Neuron (in vitro differentiated cells): ENCODE measurements at regions not wholly inside any gene's neighbourhood (a gene's known extent, or its start where the extent isn't known, plus 50 kb on each side); places are given as distances from the start of the nearest gene placed in this dataset.
"Not testable (repeated sequence)": the region's sequence is repeated elsewhere in the genome, so short reads cannot be mapped to it uniquely, and the experiment has no call there.

Source experiments
- H2AFZ ChIP-seq: one replicate; pipeline ENCODE4 v1.6.1; 2013; ENCODE audit warnings: low read depth, mild to moderate bottlenecking, inconsistent platforms, low read length, moderate library complexity
- H3K27me3 ChIP-seq: one replicate; pipeline ENCODE4 v1.6.1; 2013; ENCODE audit warnings: low read length; ENCODE audit not compliant: insufficient read depth
- H3K36me3 ChIP-seq: one replicate; pipeline ENCODE4 v1.6.1; 2013; ENCODE audit warnings: low read length; ENCODE audit not compliant: insufficient read depth
- H3K4me1 ChIP-seq: one replicate; pipeline ENCODE4 v1.6.1; 2013; ENCODE audit warnings: low read length; ENCODE audit not compliant: insufficient read depth
- H3K4me3 ChIP-seq: 2 replicates; pipeline ENCODE4 v1.5.1; 2013; ENCODE audit warnings: mild to moderate bottlenecking, low read length, moderate library complexity
- H3K9me3 ChIP-seq: one replicate; pipeline ENCODE4 v1.6.1; 2013; ENCODE audit warnings: low read length

DNA sequence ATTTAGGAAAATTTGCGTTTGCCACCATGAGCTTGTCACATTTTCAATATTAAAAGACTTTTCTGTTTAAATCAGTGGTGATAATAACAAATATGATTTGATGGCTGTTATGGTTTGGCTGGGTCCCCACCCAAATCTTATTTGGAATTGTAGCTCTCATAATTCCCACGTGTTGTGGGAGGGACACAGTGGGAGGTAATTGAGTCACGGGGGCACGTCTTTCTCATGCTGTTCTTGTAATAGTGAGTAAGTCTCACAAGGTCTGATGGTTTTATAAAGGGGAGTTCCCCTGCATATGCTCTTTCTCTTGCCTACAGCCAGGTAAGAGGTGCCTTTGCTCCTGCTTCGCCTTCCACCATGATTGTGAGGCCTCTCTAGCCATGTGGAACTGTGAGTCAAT is 83.4 kb upstream of the RGPD4 start:
- H3K4me3 ChIP-seq, result no peak overlapping the region
- no peaks in the 10 kb centered on the region for H3K36me3 ChIP-seq
- H2AFZ ChIP-seq, result no peak overlapping the region
- no peaks in the 10 kb centered on the region for H3K4me1 ChIP-seq
- no peaks in the 10 kb centered on the region for H3K27me3 ChIP-seq
- H3K9me3 ChIP-seq, result no peaks in the 10 kb centered on the region

DNA sequence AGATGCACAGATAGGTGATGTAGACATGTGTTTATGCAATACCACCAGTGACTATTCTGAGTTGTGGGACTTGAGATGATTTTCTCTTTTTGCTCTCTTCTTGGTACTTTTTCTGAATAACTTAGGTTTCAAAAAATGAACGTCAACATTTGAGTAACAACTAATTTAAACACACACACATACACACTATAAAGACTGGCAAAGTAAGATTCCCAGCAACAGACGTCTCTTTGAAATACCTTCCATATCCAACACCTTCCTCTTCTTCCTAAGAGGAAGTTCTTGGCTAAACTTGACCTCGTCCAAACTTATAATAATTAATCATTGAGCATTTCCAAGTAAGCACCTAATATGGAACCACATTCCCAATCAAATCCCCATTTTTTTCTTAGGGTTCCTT is 81.6 kb upstream of the RGPD4 start:
- no peaks in the 10 kb centered on the region for H3K4me1 ChIP-seq
- no peak overlapping the region for H3K4me3 ChIP-seq
- no peaks in the 10 kb centered on the region for H3K36me3 ChIP-seq
- H3K9me3 ChIP-seq, result no peaks in the 10 kb centered on the region
- no peak overlapping the region for H2AFZ ChIP-seq
- no peaks in the 10 kb centered on the region for H3K27me3 ChIP-seq

DNA sequence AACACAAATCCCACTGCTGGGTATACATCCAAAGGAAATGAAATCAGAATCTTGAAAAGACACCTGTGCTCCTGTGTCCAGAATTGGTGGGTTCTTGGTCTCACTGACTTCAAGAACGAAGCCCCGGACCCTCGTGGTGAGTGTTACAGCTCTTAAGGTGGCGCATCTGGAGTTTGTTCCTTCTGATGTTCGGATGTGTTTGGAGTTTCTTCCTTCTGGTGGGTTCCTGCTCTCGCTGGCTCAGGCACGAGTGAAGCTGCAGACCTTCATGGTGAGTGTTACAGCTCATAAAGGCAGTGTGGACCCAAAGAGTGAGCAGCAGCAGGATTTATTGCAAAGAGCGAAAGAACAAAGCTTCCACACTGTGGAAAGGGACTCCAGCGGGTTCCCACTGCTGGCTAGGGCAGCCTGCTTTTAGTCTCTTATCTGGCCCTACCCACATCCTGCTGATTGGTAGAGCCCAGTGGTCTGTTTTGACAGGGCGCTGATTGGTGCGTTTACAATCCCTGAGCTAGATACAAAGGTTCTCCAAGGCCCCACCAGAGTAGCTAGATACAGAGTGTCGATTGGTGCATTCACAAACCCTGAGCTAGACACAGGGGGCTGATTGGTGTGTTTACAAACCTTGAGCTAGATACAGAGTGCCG is 80.0 kb upstream of the RGPD4 start:
- not testable (repeated sequence) for H2AFZ ChIP-seq, H3K9me3 ChIP-seq, H3K27me3 ChIP-seq, H3K36me3 ChIP-seq, H3K4me3 ChIP-seq, H3K4me1 ChIP-seq

DNA sequence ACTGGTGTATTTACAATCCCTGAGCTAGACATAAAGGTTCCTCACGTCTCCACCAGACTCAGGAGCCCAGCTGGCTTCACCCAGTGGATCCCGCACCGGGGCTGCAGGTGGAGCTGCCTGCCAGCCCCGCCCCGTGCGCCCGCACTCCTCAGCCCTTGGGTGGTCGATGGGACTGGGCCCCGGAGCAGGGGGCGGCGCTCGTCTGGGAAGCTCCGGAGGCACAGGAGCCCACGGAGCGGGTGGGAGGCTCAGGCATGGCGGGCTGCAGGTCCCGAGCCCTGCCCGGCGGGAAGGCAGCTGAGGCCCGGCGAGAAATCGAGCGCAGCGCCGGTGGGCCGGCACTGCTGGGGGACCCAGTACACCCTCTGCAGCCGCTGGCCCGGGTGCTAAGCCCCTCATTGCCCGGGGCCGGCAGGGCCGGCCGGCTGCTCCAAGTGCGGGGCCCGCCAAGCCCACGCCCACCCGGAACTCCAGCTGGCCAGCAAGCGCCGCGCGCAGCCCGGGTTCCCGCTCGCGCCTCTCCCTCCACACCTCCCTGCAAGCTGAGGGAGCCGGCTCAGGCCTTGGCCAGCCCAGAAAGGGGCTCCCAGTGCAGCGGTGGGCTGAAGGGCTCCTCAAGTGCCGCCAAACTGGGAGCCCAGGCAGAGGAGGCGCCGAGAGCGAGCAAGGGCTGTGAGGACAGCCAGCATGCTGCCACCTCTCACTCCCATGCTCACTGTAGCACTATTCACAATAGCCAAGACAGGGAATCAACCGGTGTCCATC is 79.3 kb upstream of the RGPD4 start:
- H3K9me3 ChIP-seq, H3K4me3 ChIP-seq, H3K27me3 ChIP-seq, H3K4me1 ChIP-seq, H3K36me3 ChIP-seq, H2AFZ ChIP-seq: not testable (repeated sequence)

DNA sequence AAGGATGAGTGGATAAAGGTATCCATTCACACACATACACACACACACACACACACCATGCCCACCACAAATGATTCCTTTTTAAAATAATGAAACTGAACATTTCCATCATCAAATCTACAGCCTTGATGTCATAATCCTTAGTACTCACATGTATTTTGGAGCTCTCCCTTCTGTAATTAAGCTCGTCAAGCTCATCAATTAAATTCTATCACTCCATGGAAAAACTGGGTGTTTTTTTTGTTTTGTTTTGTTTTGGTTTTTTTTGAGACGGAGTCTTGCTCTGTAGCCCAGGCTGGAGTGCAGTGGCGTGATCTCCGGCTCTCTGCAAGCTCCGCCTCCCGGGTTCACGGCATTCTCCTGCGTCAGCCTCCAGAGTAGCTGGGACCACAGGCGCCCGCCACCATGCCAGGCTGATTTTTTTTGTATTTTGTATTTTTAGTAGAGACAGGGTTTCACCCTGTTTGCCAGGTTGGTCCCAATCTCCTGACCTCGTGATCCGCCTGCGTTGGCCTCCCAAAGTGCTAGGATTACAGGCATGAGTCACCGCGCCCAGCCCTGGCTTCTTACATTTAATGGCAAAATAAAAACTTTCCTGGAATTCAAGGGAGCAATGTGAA is 78.6 kb upstream of the RGPD4 start:
- Histone ChIP-seq H3K36me3 (no peaks in the 10 kb centered on the region), H3K9me3 (no peaks in the 10 kb centered on the region), H2AFZ (no peak overlapping the region), H3K4me1 (no peaks in the 10 kb centered on the region), H3K27me3 (no peaks in the 10 kb centered on the region), H3K4me3 (no peak overlapping the region)

DNA sequence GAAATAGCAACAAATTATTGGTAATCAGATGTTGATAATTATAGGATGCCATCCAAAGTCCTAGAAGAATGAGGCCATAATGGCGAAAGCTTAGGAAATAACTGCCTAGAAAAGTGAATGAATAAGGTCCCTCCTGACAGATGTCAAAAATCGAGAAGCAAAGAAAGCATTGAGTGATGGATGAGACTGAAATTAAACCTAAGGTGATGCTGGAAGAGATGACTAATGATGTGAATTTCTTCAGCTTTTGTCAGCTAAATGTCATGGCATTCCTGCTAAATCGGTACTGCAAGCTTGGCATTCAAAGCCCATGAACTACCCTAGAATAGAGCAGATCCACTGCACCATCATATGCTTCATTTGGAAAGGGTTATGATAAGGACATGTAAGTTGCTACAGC is 74.8 kb upstream of the RGPD4 start:
- H2AFZ ChIP-seq, result no peak overlapping the region
- no peak overlapping the region for H3K4me3 ChIP-seq
- H3K36me3 ChIP-seq, result no peaks in the 10 kb centered on the region
- no peaks in the 10 kb centered on the region for H3K4me1 ChIP-seq
- no peaks in the 10 kb centered on the region for H3K27me3 ChIP-seq
- no peaks in the 10 kb centered on the region for H3K9me3 ChIP-seq

DNA sequence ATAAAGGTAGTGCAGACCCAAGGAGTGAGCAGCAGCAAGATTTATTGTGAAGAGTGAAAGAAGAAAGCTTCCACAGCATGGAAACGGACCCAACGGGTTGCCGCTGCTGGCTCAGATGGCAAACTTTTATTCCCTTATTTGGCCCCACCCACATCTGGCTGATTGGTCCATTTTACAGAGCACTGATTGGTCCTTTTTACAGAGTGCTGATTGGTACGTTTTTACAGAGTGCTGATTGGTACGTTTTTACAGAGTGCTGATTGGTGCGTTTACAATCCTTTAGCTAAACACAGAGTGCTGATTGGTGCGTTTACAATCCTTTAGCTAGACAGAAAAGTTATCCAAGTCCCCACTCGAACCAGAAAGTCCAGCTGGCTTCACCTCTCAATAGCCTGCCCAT is 72.9 kb upstream of the RGPD4 start:
- not testable (repeated sequence) for H3K9me3 ChIP-seq, H2AFZ ChIP-seq, H3K4me3 ChIP-seq, H3K4me1 ChIP-seq, H3K27me3 ChIP-seq, H3K36me3 ChIP-seq

DNA sequence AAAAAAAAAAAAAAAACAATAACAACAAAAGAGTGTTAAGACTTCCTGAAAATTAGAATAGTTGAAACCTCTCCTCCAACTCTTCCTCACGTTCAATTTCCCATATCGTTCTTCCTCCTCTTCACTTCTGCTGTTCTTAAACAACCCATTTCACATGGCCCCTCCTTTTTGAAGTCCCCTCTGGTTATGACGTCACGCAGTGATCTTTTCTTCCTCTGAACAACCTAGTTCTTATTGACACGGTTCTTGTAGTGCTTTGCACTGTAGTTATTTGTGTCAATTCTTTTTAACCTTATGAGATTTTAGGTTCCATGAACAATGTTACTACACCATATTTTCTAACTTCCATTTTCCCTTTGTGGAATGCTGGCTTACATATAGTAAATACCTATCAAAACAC is 69.5 kb upstream of the RGPD4 start:
- Histone ChIP-seq H3K4me3 (no peak overlapping the region), H2AFZ (no peak overlapping the region), H3K4me1 (no peaks in the 10 kb centered on the region), H3K36me3 (no peaks in the 10 kb centered on the region), H3K9me3 (no peaks in the 10 kb centered on the region), H3K27me3 (no peaks in the 10 kb centered on the region)

DNA sequence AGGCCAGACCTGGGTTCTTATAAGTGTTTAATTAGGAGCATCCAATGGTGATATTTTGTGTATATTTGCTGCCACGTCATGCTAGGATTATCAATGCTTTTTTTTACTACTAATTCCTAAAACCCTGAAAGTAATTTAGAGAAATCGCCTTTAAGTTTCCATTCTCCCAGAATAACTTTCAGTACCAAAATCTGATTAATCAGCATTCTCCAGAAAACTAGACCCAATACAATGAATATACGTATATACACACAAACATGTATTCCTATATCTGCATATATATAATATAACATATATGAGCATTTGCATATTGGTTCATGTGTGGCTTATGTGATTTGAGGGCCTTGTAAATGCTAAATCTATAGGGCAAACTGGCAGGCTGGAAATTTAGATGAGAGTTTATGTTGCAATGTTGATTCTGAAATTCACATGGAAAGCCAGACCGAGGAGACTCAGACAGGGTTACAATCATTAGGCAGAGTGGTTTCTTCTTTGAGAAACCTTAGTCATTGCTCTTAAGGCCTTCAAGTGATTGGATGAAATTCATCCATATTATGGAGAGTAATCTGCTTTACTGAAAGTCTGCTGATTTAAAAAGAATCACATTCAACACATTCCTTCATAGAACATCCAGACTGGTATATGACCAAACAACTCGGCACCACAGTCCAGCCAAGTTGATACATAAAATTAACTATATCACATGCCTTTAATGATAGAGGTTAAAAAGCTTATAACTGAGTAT is 65.9 kb upstream of the RGPD4 start:
- H3K36me3 ChIP-seq, result no peaks in the 10 kb centered on the region
- no peaks in the 10 kb centered on the region for H3K9me3 ChIP-seq
- no peaks in the 10 kb centered on the region for H3K4me1 ChIP-seq
- H3K27me3 ChIP-seq, result no peaks in the 10 kb centered on the region
- H3K4me3 ChIP-seq, result no peak overlapping the region
- H2AFZ ChIP-seq, result no peak overlapping the region

DNA sequence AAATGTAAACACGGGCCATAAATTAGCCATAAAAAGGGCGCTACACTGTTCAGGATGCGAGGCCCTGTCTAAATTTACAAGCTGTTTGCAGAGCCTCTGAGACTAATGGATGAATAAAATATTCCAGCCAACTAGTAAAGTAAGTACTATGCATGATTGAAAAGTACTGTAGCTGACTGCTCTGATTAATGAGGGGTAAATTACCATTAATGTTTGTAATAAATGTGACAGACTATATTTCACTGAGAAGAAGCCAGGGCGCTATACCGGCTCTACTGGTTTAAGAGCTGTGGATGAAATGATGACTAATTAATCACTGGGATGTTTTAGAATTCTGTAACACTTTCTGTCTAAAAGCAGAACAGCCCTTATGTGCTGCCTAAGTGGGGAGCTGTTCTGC is 54.3 kb upstream of the RGPD4 start:
- Histone ChIP-seq H2AFZ (no peak overlapping the region), H3K36me3 (no peaks in the 10 kb centered on the region), H3K4me1 (no peaks in the 10 kb centered on the region), H3K27me3 (no peaks in the 10 kb centered on the region), H3K4me3 (no peak overlapping the region), H3K9me3 (no peaks in the 10 kb centered on the region)

DNA sequence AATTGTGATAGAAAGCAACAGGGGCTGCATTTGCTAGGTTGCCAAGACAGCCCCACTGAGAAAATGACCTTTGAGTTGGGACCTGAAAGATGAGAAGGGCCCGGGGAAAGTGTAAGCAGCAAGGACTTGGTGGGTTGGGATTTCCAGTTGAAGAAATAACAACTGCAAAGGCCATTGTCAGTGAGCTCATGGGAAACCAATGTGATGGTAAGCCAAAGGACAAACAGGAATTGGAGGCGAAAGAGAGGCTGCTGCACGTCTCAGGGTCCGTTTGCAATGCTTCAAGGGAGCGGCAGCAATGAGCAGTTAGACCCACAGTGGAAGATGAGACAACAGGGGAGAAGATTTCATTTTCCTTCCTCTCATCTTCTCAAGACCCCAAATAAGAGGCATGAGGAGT is 51.5 kb upstream of the RGPD4 start:
- H3K4me3 ChIP-seq, result no peak overlapping the region
- H3K4me1 ChIP-seq, result no peaks in the 10 kb centered on the region
- no peaks in the 10 kb centered on the region for H3K27me3 ChIP-seq
- no peak overlapping the region for H2AFZ ChIP-seq
- no peaks in the 10 kb centered on the region for H3K9me3 ChIP-seq
- H3K36me3 ChIP-seq, result no peaks in the 10 kb centered on the region

DNA sequence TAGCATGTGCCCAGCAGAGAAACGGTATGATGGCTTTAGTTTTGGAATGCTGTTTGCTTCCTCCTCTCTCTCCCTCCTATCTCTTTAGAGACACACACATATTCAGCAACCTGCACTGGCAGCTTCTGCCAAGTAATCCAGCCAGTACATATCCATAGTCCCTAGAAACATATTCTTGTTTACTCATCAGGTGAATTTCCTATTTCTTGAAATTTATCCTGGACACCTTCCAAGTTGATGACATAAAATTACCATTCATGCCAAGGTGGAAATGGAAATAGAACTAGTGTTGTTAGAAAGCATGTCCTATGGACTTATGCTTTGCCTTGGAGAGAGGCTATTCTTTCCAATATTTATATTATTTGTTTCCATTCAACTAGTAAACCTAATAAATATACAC is 50.9 kb upstream of the RGPD4 start:
- Histone ChIP-seq H3K27me3 (no peaks in the 10 kb centered on the region), H3K4me3 (no peak overlapping the region)

DNA sequence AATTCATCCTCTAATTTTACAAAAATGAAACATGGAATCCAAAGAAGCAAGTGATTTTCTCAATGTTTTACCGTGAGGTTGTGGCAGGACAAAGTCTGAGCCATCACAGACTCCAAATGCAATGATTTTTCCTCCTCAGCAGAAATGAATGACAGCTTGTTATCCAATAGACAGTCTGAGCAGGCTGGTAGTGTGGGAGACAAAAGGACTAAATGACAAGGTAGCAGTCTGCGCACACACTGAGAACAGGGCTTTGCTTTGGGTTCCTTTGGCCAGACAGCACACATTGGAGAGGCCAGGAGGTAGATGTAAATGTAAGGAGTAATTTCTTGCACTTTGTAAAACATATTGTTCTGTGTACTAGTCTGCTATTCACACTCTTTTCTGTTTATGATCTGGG is 50.3 kb upstream of the RGPD4 start:
- H2AFZ ChIP-seq, result no peak overlapping the region
- H3K9me3 ChIP-seq, result no peaks in the 10 kb centered on the region
- H3K27me3 ChIP-seq, result no peaks in the 10 kb centered on the region
- no peak overlapping the region for H3K4me3 ChIP-seq
- H3K36me3 ChIP-seq, result no peaks in the 10 kb centered on the region
- H3K4me1 ChIP-seq, result no peaks in the 10 kb centered on the region

More for the DNA sequence above, 50.9 kb upstream of the RGPD4 start:
- H2AFZ ChIP-seq, result no peak overlapping the region
- no peaks in the 10 kb centered on the region for H3K36me3 ChIP-seq
- no peaks in the 10 kb centered on the region for H3K4me1 ChIP-seq
- no peaks in the 10 kb centered on the region for H3K9me3 ChIP-seq
